ENCODE measurements at regions not wholly inside any gene's neighbourhood (a gene's known extent, or its start where the extent isn't known, plus 50 kb on each side); places are given as distances from the start of the nearest gene placed in this dataset.

- Histone ChIP-seq H4K20me1 (ENCODE audit: low read depth, low read length) (no peaks in the 10 kb centered on the region), H3F3A (ENCODE audit: insufficient read depth) (no peaks in the 10 kb centered on the region), H3K27ac (ENCODE audit: low read depth, low read length) (no peak overlapping the region), H3K9ac (ENCODE audit: low read length) (no peak overlapping the region), H2AFZ (ENCODE audit: low read depth, low read length, severe bottlenecking) (no peak overlapping the region), H3K9me3 (ENCODE audit: insufficient read depth, low read length) (no peaks in the 10 kb centered on the region), H3K9me2 (replicated peaks; ENCODE audit: insufficient read depth, low read length) (no peaks in the 10 kb centered on the region), H3K4me3 (ENCODE audit: insufficient read depth, low read length, poor library complexity, severe bottlenecking) (no peak overlapping the region), H3K27me3 (ENCODE audit: low read length) (no peaks in the 10 kb centered on the region), H3K36me3 (ENCODE audit: low read length) (no peaks in the 10 kb centered on the region), H3K4me2 (ENCODE audit: low read depth, low read length, poor library complexity, severe bottlenecking) (no peak overlapping the region), H3K79me2 (ENCODE audit: insufficient read depth, low read length) (no peaks in the 10 kb centered on the region)
- no peak for TF ChIP-seq CTCF (IDR thresholded peaks at IDR 0.05; ENCODE audit: insufficient read depth, low read length, poor library complexity, severe bottlenecking)
Observed at GRCh38 chr10:121405096-121405495, 193.1 kb downstream of the FGFR2 start.

- TF ChIP-seq CTCF (IDR thresholded peaks at IDR 0.05; ENCODE audit: insufficient read depth, low read length, poor library complexity, severe bottlenecking) (no peak), EZH2phosphoT487 (conservative IDR thresholded peaks at IDR 0.05; ENCODE audit: low read length) (no peak)
- Histone ChIP-seq H2AFZ (ENCODE audit: low read depth, low read length, severe bottlenecking) (no peak overlapping the region), H3F3A (ENCODE audit: insufficient read depth) (no peaks in the 10 kb centered on the region), H4K20me1 (ENCODE audit: low read depth, low read length) (no peaks in the 10 kb centered on the region), H3K27me3 (ENCODE audit: low read length) (no peaks in the 10 kb centered on the region), H3K9me3 (ENCODE audit: insufficient read depth, low read length) (no peaks in the 10 kb centered on the region), H3K9me2 (replicated peaks; ENCODE audit: insufficient read depth, low read length) (no peaks in the 10 kb centered on the region), H3K27ac (ENCODE audit: low read depth, low read length) (no peak overlapping the region), H3K4me2 (ENCODE audit: low read depth, low read length, poor library complexity, severe bottlenecking) (no peak overlapping the region), H3K79me2 (ENCODE audit: insufficient read depth, low read length) (no peaks in the 10 kb centered on the region), H3K9ac (ENCODE audit: low read length) (no peak overlapping the region), H3K4me3 (ENCODE audit: insufficient read depth, low read length, poor library complexity, severe bottlenecking) (no peak overlapping the region), H3K36me3 (ENCODE audit: low read length) (no peaks in the 10 kb centered on the region)
Observed at GRCh38 chr10:121405549-121405948, 192.7 kb downstream of the FGFR2 start.

GRCh38 chr10:121405953-121406352 lies 192.3 kb downstream of the FGFR2 start:
- TF ChIP-seq CTCF (IDR thresholded peaks at IDR 0.05; ENCODE audit: insufficient read depth, low read length, poor library complexity, severe bottlenecking) (no peak), EZH2phosphoT487 (conservative IDR thresholded peaks at IDR 0.05; ENCODE audit: low read length) (no peak)
- no peaks in the 10 kb centered on the region for H3F3A ChIP-seq (ENCODE audit: insufficient read depth)
- no peaks in the 10 kb centered on the region for H3K9me3 ChIP-seq (ENCODE audit: insufficient read depth, low read length)
- no peaks in the 10 kb centered on the region for H3K27me3 ChIP-seq (ENCODE audit: low read length)
- no peak overlapping the region for H3K4me2 ChIP-seq (ENCODE audit: low read depth, low read length, poor library complexity, severe bottlenecking)
- no peak overlapping the region for H2AFZ ChIP-seq (ENCODE audit: low read depth, low read length, severe bottlenecking)
- H3K9me2 ChIP-seq (replicated peaks; ENCODE audit: insufficient read depth, low read length) = no peaks in the 10 kb centered on the region
- no peaks in the 10 kb centered on the region for H4K20me1 ChIP-seq (ENCODE audit: low read depth, low read length)
- no peak overlapping the region for H3K4me3 ChIP-seq (ENCODE audit: insufficient read depth, low read length, poor library complexity, severe bottlenecking)
- H3K27ac ChIP-seq (ENCODE audit: low read depth, low read length) = no peak overlapping the region
- no peak overlapping the region for H3K9ac ChIP-seq (ENCODE audit: low read length)
- no peaks in the 10 kb centered on the region for H3K36me3 ChIP-seq (ENCODE audit: low read length)
- no peaks in the 10 kb centered on the region for H3K79me2 ChIP-seq (ENCODE audit: insufficient read depth, low read length)
